ENCODE measurements at regions not wholly inside any gene's neighbourhood (a gene's known extent, or its start where the extent isn't known, plus 50 kb on each side); places are given as distances from the start of the nearest gene placed in this dataset.
"Not testable (repeated sequence)": the region's sequence is repeated elsewhere in the genome, so short reads cannot be mapped to it uniquely, and the experiment has no call there.

DNA sequence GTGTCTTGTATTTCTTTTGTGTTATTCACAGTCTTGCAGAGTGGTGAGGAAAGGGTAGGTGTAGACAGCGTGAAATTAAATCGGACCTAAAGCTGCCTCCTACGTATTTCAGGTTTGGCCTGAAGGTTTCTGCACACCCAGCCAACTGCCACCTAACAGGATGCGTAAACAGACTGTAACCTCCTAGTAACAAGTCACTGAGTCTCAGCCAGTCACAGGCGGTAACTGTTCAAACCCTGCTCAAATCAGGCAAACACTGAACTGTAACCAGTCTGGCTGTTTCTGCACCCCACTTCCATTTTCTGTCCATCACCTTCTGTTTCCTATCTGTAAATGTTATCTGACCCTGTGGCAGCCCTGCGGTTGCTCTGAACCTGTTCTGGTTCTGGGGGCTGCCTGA is 87.1 kb downstream of the ADAMTS15 start:
- Histone ChIP-seq H3K36me3 (ENCODE audit: control insufficient read depth in 1 of 2, insufficient read depth in 2 of 2, low read length in 1 of 2) (no peaks in the 10 kb centered on the region), H3K27ac (ENCODE audit: low read depth in 1 of 2, low read length in 2 of 2) (no peak overlapping the region), H3K4me1 (ENCODE audit: control insufficient read depth in 1 of 2, insufficient read depth in 2 of 2, low read length in 2 of 2) (no peaks in the 10 kb centered on the region), H3K9me3 (ENCODE audit: control insufficient read depth, low read length) (no peaks in the 10 kb centered on the region), H3K4me3 (ENCODE audit: low read length in 2 of 2) (no peak overlapping the region), H3K27me3 (ENCODE audit: control insufficient read depth in 1 of 2, insufficient read depth in 2 of 2, low read length in 1 of 2) (no peaks in the 10 kb centered on the region)
- intact Hi-C loops (cut with DNase I) = no loop called here
- no peak for DNase-seq
- WGBS, 2 donors = 84% methylated on average over 6 of the region's 6 CpGs
- ATAC-seq (ENCODE audit: low FRiP score) = no peak

GRCh38 chr11:130536106-130537040 is 87.9 kb downstream of the ADAMTS15 start:
- no peaks in the 10 kb centered on the region for H3K4me1 ChIP-seq (ENCODE audit: control insufficient read depth in 1 of 2, insufficient read depth in 2 of 2, low read length in 2 of 2)
- ATAC-seq (ENCODE audit: low FRiP score) = no peak
- intact Hi-C loops (cut with DNase I) = no loop called here

DNA sequence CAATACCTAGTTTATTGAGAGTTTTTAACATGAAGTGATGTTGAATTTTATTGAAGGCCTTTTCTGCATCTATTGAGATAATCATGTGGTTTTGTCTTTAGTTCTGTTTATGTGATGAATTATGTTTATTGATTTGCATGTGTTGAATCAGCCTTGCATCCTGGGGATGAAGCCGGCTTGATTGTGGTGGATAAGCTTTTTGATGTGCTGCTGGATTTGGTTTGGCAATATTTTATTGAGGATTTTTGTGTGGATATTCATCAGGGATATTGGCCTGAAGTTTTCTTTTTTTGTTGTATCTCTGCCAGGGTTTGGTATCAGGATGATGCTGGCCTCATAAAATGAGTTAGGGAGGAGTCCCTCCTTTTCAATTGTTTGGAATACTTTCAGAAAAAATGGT is 91.2 kb downstream of the ADAMTS15 start:
- H3K9me3 ChIP-seq (ENCODE audit: control insufficient read depth, low read length); ATAC-seq (ENCODE audit: low FRiP score); H3K4me1 ChIP-seq (ENCODE audit: control insufficient read depth in 1 of 2, insufficient read depth in 2 of 2, low read length in 2 of 2); DNase-seq; H3K27me3 ChIP-seq (ENCODE audit: control insufficient read depth in 1 of 2, insufficient read depth in 2 of 2, low read length in 1 of 2); H3K36me3 ChIP-seq (ENCODE audit: control insufficient read depth in 1 of 2, insufficient read depth in 2 of 2, low read length in 1 of 2); H3K4me3 ChIP-seq (ENCODE audit: low read length in 2 of 2); H3K27ac ChIP-seq (ENCODE audit: low read depth in 1 of 2, low read length in 2 of 2); intact Hi-C loops (cut with DNase I): not testable (repeated sequence)
- 90 to 91% methylated on average over 1 of the region's 1 CpG for WGBS, 2 donors

More at GRCh38 chr11:130536106-130537040, 87.9 kb downstream of the ADAMTS15 start:
- Histone ChIP-seq H3K27me3 (ENCODE audit: control insufficient read depth in 1 of 2, insufficient read depth in 2 of 2, low read length in 1 of 2) (no peaks in the 10 kb centered on the region), H3K4me3 (ENCODE audit: low read length in 2 of 2) (no peak overlapping the region), H3K36me3 (ENCODE audit: control insufficient read depth in 1 of 2, insufficient read depth in 2 of 2, low read length in 1 of 2) (no peaks in the 10 kb centered on the region), H3K9me3 (ENCODE audit: control insufficient read depth, low read length) (no peaks in the 10 kb centered on the region), H3K27ac (ENCODE audit: low read depth in 1 of 2, low read length in 2 of 2) (no peak overlapping the region)
- DNase-seq = no peak
- 92 to 93% methylated on average over 11 of the region's 11 CpGs for WGBS, 2 donors

- Histone ChIP-seq H3K9me3 (ENCODE audit: control insufficient read depth, low read length) (no peaks in the 10 kb centered on the region), H3K4me3 (ENCODE audit: low read length in 2 of 2) (no peak overlapping the region)
- WGBS, 2 donors = 97 to 100% methylated on average over 2 of the region's 2 CpGs
Observed at GRCh38 chr11:130544266-130544665, 95.8 kb downstream of the ADAMTS15 start.

DNA sequence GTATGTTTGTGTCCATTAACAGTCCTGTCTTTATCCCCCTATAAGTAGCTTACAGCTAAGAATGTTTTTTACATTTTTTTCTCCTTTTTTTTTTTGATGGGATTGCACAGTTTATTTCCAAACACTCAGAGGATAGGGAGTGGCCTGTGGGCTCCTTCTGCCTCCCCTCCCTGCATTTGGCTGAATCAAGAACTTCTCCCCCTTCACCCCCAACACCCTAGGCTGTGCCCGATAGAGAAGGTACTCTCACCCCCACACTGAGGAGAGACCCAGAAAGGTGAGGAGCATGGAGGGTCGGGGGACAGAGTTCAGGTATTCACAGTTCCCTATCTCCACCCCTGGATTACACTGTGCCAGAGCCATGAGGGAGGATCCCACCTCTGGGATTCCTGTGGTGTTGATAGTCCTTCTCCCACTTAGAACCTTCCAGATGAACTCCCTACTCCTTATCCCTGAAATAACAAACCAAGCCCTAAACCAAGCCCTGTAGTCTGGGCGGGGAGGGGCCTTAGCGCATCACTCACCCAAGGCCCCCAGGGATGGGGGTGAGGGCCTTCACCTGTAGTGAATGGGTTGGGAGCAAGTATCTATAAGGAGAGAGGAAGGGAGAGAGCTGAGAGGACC is 97.1 kb downstream of the ADAMTS15 start:
- H3K27me3 ChIP-seq (ENCODE audit: control insufficient read depth in 1 of 2, insufficient read depth in 2 of 2, low read length in 1 of 2) = no peaks in the 10 kb centered on the region
- WGBS, 2 donors = 95 to 99% methylated on average over 4 of the region's 4 CpGs
- no peak overlapping the region for H3K4me3 ChIP-seq (ENCODE audit: low read length in 2 of 2)
- no peaks in the 10 kb centered on the region for H3K36me3 ChIP-seq (ENCODE audit: control insufficient read depth in 1 of 2, insufficient read depth in 2 of 2, low read length in 1 of 2)
- no peaks in the 10 kb centered on the region for H3K4me1 ChIP-seq (ENCODE audit: control insufficient read depth in 1 of 2, insufficient read depth in 2 of 2, low read length in 2 of 2)
- intact Hi-C loops (cut with DNase I) = no loop called here
- no peak for DNase-seq
- H3K9me3 ChIP-seq (ENCODE audit: control insufficient read depth, low read length) = no peaks in the 10 kb centered on the region
- no peak overlapping the region for H3K27ac ChIP-seq (ENCODE audit: low read depth in 1 of 2, low read length in 2 of 2)
- no peak for ATAC-seq (ENCODE audit: low FRiP score)

More at GRCh38 chr11:130544266-130544665, 95.8 kb downstream of the ADAMTS15 start:
- no peaks in the 10 kb centered on the region for H3K36me3 ChIP-seq (ENCODE audit: control insufficient read depth in 1 of 2, insufficient read depth in 2 of 2, low read length in 1 of 2)
- intact Hi-C loops (cut with DNase I) = no loop called here
- no peak for ATAC-seq (ENCODE audit: low FRiP score)
- DNase-seq = no peak
- H3K27ac ChIP-seq (ENCODE audit: low read depth in 1 of 2, low read length in 2 of 2) = no peak overlapping the region
- H3K4me1 ChIP-seq (ENCODE audit: control insufficient read depth in 1 of 2, insufficient read depth in 2 of 2, low read length in 2 of 2) = no peaks in the 10 kb centered on the region
- H3K27me3 ChIP-seq (ENCODE audit: control insufficient read depth in 1 of 2, insufficient read depth in 2 of 2, low read length in 1 of 2) = no peaks in the 10 kb centered on the region

DNA sequence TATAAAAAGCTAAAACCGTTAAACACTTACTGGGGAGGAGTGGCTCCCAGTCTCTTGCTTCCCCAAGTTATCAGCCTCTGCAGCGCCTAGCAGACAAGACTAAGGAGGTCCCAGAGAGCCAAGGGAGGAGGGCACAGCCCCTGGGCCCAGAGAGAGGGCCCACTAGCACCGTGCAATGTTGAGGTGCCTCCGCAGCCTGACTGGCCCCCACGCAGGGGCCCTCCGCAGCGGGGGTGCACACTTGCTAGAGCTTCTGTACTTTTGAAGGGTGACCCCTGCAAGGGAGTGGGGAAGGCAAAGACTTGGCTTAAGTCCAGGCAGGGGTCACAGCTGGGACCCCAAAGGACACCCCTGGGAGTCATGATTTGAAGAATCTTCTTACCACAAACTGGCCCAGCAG is 98.0 kb downstream of the ADAMTS15 start:
- 94 to 95% methylated on average over 7 of the region's 7 CpGs for whole genome bisulfite sequencing, 2 donors
- ATAC-seq (ENCODE audit: low FRiP score) = peak; percentile 20
- intact Hi-C loops (cut with DNase I) = no loop called here
- H3K4me1 ChIP-seq (ENCODE audit: control insufficient read depth in 1 of 2, insufficient read depth in 2 of 2, low read length in 2 of 2) = no peaks in the 10 kb centered on the region
- H3K36me3 ChIP-seq (ENCODE audit: control insufficient read depth in 1 of 2, insufficient read depth in 2 of 2, low read length in 1 of 2) = no peaks in the 10 kb centered on the region
- H3K9me3 ChIP-seq (ENCODE audit: control insufficient read depth, low read length) = no peaks in the 10 kb centered on the region
- H3K27me3 ChIP-seq (ENCODE audit: control insufficient read depth in 1 of 2, insufficient read depth in 2 of 2, low read length in 1 of 2) = no peaks in the 10 kb centered on the region
- no peak for DNase-seq
- H3K4me3 ChIP-seq (ENCODE audit: low read length in 2 of 2) = no peak overlapping the region
- no peak overlapping the region for H3K27ac ChIP-seq (ENCODE audit: low read depth in 1 of 2, low read length in 2 of 2)

GRCh38 chr11:130546901-130547694 is 98.7 kb downstream of the ADAMTS15 start:
- no peaks in the 10 kb centered on the region for H3K27me3 ChIP-seq (ENCODE audit: control insufficient read depth in 1 of 2, insufficient read depth in 2 of 2, low read length in 1 of 2)
- no peak overlapping the region for H3K4me3 ChIP-seq (ENCODE audit: low read length in 2 of 2)
- H3K36me3 ChIP-seq (ENCODE audit: control insufficient read depth in 1 of 2, insufficient read depth in 2 of 2, low read length in 1 of 2) = no peaks in the 10 kb centered on the region
- WGBS, 2 donors = 93% methylated on average over 33 of the region's 33 CpGs
- no peak overlapping the region for H3K27ac ChIP-seq (ENCODE audit: low read depth in 1 of 2, low read length in 2 of 2)
- DNase-seq (no peak), ATAC-seq (ENCODE audit: low FRiP score) (no peak)
- intact Hi-C loops (cut with DNase I) = no loop called here
- H3K9me3 ChIP-seq (ENCODE audit: control insufficient read depth, low read length) = no peaks in the 10 kb centered on the region
- H3K4me1 ChIP-seq (ENCODE audit: control insufficient read depth in 1 of 2, insufficient read depth in 2 of 2, low read length in 2 of 2) = no peaks in the 10 kb centered on the region

DNA sequence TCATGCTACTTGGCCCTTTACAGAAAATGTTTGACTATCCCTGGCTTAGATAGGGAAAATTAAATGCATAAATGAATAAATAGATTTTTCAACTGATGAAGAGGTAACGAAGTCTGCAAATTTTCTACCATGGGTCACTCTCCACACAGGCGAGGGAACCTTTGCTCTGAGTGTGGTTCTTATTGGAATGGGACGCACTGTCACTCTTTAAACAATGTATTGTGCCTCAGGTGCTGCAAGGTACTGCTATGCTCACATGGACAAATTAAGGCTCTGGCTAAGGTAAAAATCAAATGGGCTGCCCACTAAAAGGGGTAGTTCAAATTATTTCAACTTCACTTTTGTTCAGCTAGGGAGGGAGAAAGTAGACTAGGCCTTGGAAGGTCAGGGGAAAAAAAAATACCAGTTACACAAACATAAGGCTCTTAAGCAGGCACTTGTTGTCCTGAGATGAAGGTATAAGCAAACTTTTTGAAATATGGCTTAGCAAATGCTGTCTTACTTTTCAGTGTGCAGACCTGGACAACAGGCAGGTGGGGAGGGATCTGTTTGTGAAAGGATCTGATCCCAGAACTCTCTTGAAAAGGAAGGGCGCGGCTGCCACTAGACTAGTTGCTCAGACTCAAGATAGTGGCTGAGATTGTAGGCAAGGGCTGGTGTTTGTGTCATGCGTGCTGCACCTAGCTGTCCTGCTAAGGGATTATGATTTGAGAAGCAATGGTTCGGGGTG is 99.5 kb downstream of the ADAMTS15 start:
- DNase-seq = no peak
- intact Hi-C loops (cut with DNase I) = no loop called here
- 90 to 98% methylated on average over 7 of the region's 7 CpGs for WGBS, 2 donors

More for the DNA sequence above, 99.5 kb downstream of the ADAMTS15 start:
- Histone ChIP-seq H3K36me3 (ENCODE audit: control insufficient read depth in 1 of 2, insufficient read depth in 2 of 2, low read length in 1 of 2) (no peaks in the 10 kb centered on the region), H3K9me3 (ENCODE audit: control insufficient read depth, low read length) (no peaks in the 10 kb centered on the region), H3K4me1 (ENCODE audit: control insufficient read depth in 1 of 2, insufficient read depth in 2 of 2, low read length in 2 of 2) (no peaks in the 10 kb centered on the region), H3K27me3 (ENCODE audit: control insufficient read depth in 1 of 2, insufficient read depth in 2 of 2, low read length in 1 of 2) (no peaks in the 10 kb centered on the region), H3K27ac (ENCODE audit: low read depth in 1 of 2, low read length in 2 of 2) (no peak overlapping the region), H3K4me3 (ENCODE audit: low read length in 2 of 2) (no peak overlapping the region)
- ATAC-seq (ENCODE audit: low FRiP score) = no peak
